ENCODE measurements at regions not wholly inside any gene's neighbourhood (a gene's known extent, or its start where the extent isn't known, plus 50 kb on each side); places are given as distances from the start of the nearest gene placed in this dataset.

- Histone ChIP-seq H3K4me3 (ENCODE audit: low read length) (no peak overlapping the region), H3F3A (ENCODE audit: insufficient read depth, low read length) (no peaks in the 10 kb centered on the region), H3K9ac (ENCODE audit: low read length) (no peak overlapping the region), H3K27ac (ENCODE audit: low read length) (no peak overlapping the region), H3K4me1 (ENCODE audit: low read length) (no peaks in the 10 kb centered on the region), H3K9me3 (replicated peaks; ENCODE audit: insufficient read depth, low read length) (no peaks in the 10 kb centered on the region), H2AFZ (ENCODE audit: low read length) (no peak overlapping the region), H4K20me1 (ENCODE audit: insufficient read depth, low read length) (no peaks in the 10 kb centered on the region), H3K36me3 (replicated peaks; ENCODE audit: insufficient read depth, low read length) (no peaks in the 10 kb centered on the region), H3K9me2 (replicated peaks; ENCODE audit: insufficient read depth, low read length) (no peaks in the 10 kb centered on the region), H3K27me3 (replicated peaks; ENCODE audit: insufficient read depth, low read length) (no peaks in the 10 kb centered on the region), H3K79me2 (ENCODE audit: low read length) (no peaks in the 10 kb centered on the region), H3K4me2 (ENCODE audit: low read depth, low read length) (no peak overlapping the region)
- TF ChIP-seq EZH2 (optimal IDR thresholded peaks at IDR 0.05; ENCODE audit: low read depth, low read length) (no peak), CTCF (IDR thresholded peaks at IDR 0.05; ENCODE audit: low read length) (no peak), EZH2phosphoT487 (IDR thresholded peaks at IDR 0.05; ENCODE audit: low read length) (no peak)
- no peak for DNase-seq
Observed at GRCh38 chr18:75860166-75860565, 432.7 kb upstream of the SMIM21 start.

- Histone ChIP-seq H3K9me3 (replicated peaks; ENCODE audit: insufficient read depth, low read length) (no peaks in the 10 kb centered on the region), H3K4me2 (ENCODE audit: low read depth, low read length) (no peak overlapping the region), H3K9ac (ENCODE audit: low read length) (no peak overlapping the region), H3F3A (ENCODE audit: insufficient read depth, low read length) (no peaks in the 10 kb centered on the region), H3K9me2 (replicated peaks; ENCODE audit: insufficient read depth, low read length) (no peaks in the 10 kb centered on the region), H3K79me2 (ENCODE audit: low read length) (no peaks in the 10 kb centered on the region), H3K4me1 (ENCODE audit: low read length) (no peaks in the 10 kb centered on the region), H3K27ac (ENCODE audit: low read length) (no peak overlapping the region), H3K4me3 (ENCODE audit: low read length) (no peak overlapping the region), H4K20me1 (ENCODE audit: insufficient read depth, low read length) (no peaks in the 10 kb centered on the region), H2AFZ (ENCODE audit: low read length) (no peak overlapping the region), H3K36me3 (replicated peaks; ENCODE audit: insufficient read depth, low read length) (no peaks in the 10 kb centered on the region), H3K27me3 (replicated peaks; ENCODE audit: insufficient read depth, low read length) (no peaks in the 10 kb centered on the region)
- no peak for DNase-seq
- TF ChIP-seq CTCF (IDR thresholded peaks at IDR 0.05; ENCODE audit: low read length) = no peak
Observed at GRCh38 chr18:75859533-75859932, 432.0 kb upstream of the SMIM21 start.

GRCh38 chr18:75858754-75859153 lies 431.3 kb upstream of the SMIM21 start:
- Histone ChIP-seq H3K27me3 (replicated peaks; ENCODE audit: insufficient read depth, low read length) (no peaks in the 10 kb centered on the region), H2AFZ (ENCODE audit: low read length) (no peak overlapping the region), H4K20me1 (ENCODE audit: insufficient read depth, low read length) (no peaks in the 10 kb centered on the region), H3K79me2 (ENCODE audit: low read length) (no peaks in the 10 kb centered on the region), H3K9ac (ENCODE audit: low read length) (no peak overlapping the region), H3K4me2 (ENCODE audit: low read depth, low read length) (no peak overlapping the region), H3K36me3 (replicated peaks; ENCODE audit: insufficient read depth, low read length) (no peaks in the 10 kb centered on the region), H3K4me1 (ENCODE audit: low read length) (no peaks in the 10 kb centered on the region), H3F3A (ENCODE audit: insufficient read depth, low read length) (no peaks in the 10 kb centered on the region), H3K9me3 (replicated peaks; ENCODE audit: insufficient read depth, low read length) (no peaks in the 10 kb centered on the region), H3K9me2 (replicated peaks; ENCODE audit: insufficient read depth, low read length) (no peaks in the 10 kb centered on the region), H3K4me3 (ENCODE audit: low read length) (no peak overlapping the region), H3K27ac (ENCODE audit: low read length) (no peak overlapping the region)
- TF ChIP-seq EZH2phosphoT487 (IDR thresholded peaks at IDR 0.05; ENCODE audit: low read length) (no peak), CTCF (IDR thresholded peaks at IDR 0.05; ENCODE audit: low read length) (no peak), EZH2 (optimal IDR thresholded peaks at IDR 0.05; ENCODE audit: low read depth, low read length) (no peak)
- no peak for DNase-seq

- no peak for DNase-seq
- Histone ChIP-seq H3K9me3 (replicated peaks; ENCODE audit: insufficient read depth, low read length) (no peaks in the 10 kb centered on the region), H3K9ac (ENCODE audit: low read length) (no peak overlapping the region), H3K36me3 (replicated peaks; ENCODE audit: insufficient read depth, low read length) (no peaks in the 10 kb centered on the region), H3K27me3 (replicated peaks; ENCODE audit: insufficient read depth, low read length) (no peaks in the 10 kb centered on the region), H3F3A (ENCODE audit: insufficient read depth, low read length) (no peaks in the 10 kb centered on the region), H2AFZ (ENCODE audit: low read length) (no peak overlapping the region), H3K79me2 (ENCODE audit: low read length) (no peaks in the 10 kb centered on the region), H3K4me2 (ENCODE audit: low read depth, low read length) (no peak overlapping the region), H3K27ac (ENCODE audit: low read length) (no peak overlapping the region), H3K9me2 (replicated peaks; ENCODE audit: insufficient read depth, low read length) (no peaks in the 10 kb centered on the region), H3K4me1 (ENCODE audit: low read length) (no peaks in the 10 kb centered on the region), H4K20me1 (ENCODE audit: insufficient read depth, low read length) (no peaks in the 10 kb centered on the region), H3K4me3 (ENCODE audit: low read length) (no peak overlapping the region)
- TF ChIP-seq EZH2 (optimal IDR thresholded peaks at IDR 0.05; ENCODE audit: low read depth, low read length) (no peak), CTCF (IDR thresholded peaks at IDR 0.05; ENCODE audit: low read length) (no peak), EZH2phosphoT487 (IDR thresholded peaks at IDR 0.05; ENCODE audit: low read length) (no peak)
Observed at GRCh38 chr18:75857558-75857957, 430.1 kb upstream of the SMIM21 start.
